Liver (tissue), 8 donors: ENCODE measurements at regions not wholly inside any gene's neighbourhood (a gene's known extent, or its start where the extent isn't known, plus 50 kb on each side); places are given as distances from the start of the nearest gene placed in this dataset.

Source experiments
- DNase-seq: peaks from one replicate; pipeline ENCODE4 v3.0.0-alpha.2; 2017; ENCODE audit warnings: low spot score
- H3K27ac ChIP-seq, 2 donors: one replicate each; pipeline ENCODE4 v1.7.0; 2013; ENCODE audit warnings: inconsistent platforms in 2 of 2, low read length in 2 of 2, control low read depth in 1 of 2, low read depth in 1 of 2, mild to moderate bottlenecking in 1 of 2
- H3K27me3 ChIP-seq, 4 donors: one replicate each; pipeline versions ENCODE4 v1.6.1 to v1.7.0; 2013; ENCODE audit warnings: low read length in 3 of 4, inconsistent platforms in 1 of 4, mild to moderate bottlenecking in 1 of 4, moderate library complexity in 1 of 4; ENCODE audit not compliant: control insufficient read depth in 4 of 4, insufficient read depth in 4 of 4
- H3K36me3 ChIP-seq, 4 donors: one replicate each; pipeline versions ENCODE4 v1.6.1 to v1.7.0; 2013; ENCODE audit warnings: low read length in 3 of 4, mild to moderate bottlenecking in 3 of 4, low read depth in 1 of 4, moderate library complexity in 1 of 4; ENCODE audit not compliant: control insufficient read depth in 4 of 4, insufficient read depth in 3 of 4
- H3K4me1 ChIP-seq, 4 donors: one replicate each; pipeline versions ENCODE4 v1.6.1 to v1.7.0; 2013; ENCODE audit warnings: low read length in 3 of 4, mild to moderate bottlenecking in 3 of 4, moderate library complexity in 1 of 4; ENCODE audit not compliant: control insufficient read depth in 4 of 4, insufficient read depth in 4 of 4
- H3K4me3 ChIP-seq, 3 donors: one replicate each; pipeline versions ENCODE4 v1.6.1 to v1.7.0; 2013; ENCODE audit warnings: low read length in 3 of 3, control low read depth in 1 of 3, low read depth in 1 of 3, mild to moderate bottlenecking in 1 of 3
- H3K9ac ChIP-seq, 2 donors: one replicate each; pipeline ENCODE4 v1.7.0; 2013; ENCODE audit warnings: low read length in 2 of 2, mild to moderate bottlenecking in 2 of 2, moderate library complexity in 2 of 2, control low read depth in 1 of 2, low read depth in 1 of 2
- H3K9me3 ChIP-seq, 4 donors: one replicate each; pipeline versions ENCODE4 v1.6.1 to v1.7.0; 2013; ENCODE audit warnings: low read length in 3 of 4; ENCODE audit not compliant: control insufficient read depth in 4 of 4
- CTCF ChIP-seq: fragments of 150-350 bp; IDR thresholded peaks from 2 replicates; pipeline ENCODE4 v1.5.1; 2017; ENCODE audit warnings: improper control_type of control experiment, low read depth, low read length; ENCODE audit not compliant: missing input control
- EGR1 ChIP-seq, 2 donors: IDR thresholded peaks; 2 replicates each; pipeline ENCODE4 v1.6.1; 2016 to 2018; ENCODE audit warnings: antibody characterized with exemption in 2 of 2, low read depth in 2 of 2
- FOXA1 ChIP-seq: IDR thresholded peaks from 2 replicates; pipeline ENCODE4 v1.6.1; 2016; ENCODE audit warnings: antibody characterized with exemption
- FOXA2 ChIP-seq: IDR thresholded peaks from 2 replicates; pipeline ENCODE4 v1.6.1; 2016; ENCODE audit warnings: antibody characterized with exemption
- GABPA ChIP-seq, 2 donors: IDR thresholded peaks in 1 of 2; conservative IDR thresholded peaks in 1 of 2; 2 replicates each; pipeline ENCODE4 v1.6.1; 2016; ENCODE audit warnings: antibody characterized with exemption in 2 of 2, mild to moderate bottlenecking in 1 of 2, moderate library complexity in 1 of 2
- HNF4A ChIP-seq, 2 donors: conservative IDR thresholded peaks; 2 replicates each; pipeline ENCODE4 v1.6.1; 2016; ENCODE audit warnings: antibody characterized with exemption in 2 of 2, mild to moderate bottlenecking in 2 of 2
- JUND ChIP-seq, 2 donors: IDR thresholded peaks; 2 replicates each; pipeline ENCODE4 v1.6.1; 2016; ENCODE audit warnings: antibody characterized with exemption in 2 of 2
- MAX ChIP-seq: IDR thresholded peaks from 2 replicates; pipeline ENCODE4 v1.6.1; 2016; ENCODE audit warnings: antibody characterized with exemption
- NR2F2 ChIP-seq: IDR thresholded peaks from 2 replicates; pipeline ENCODE4 v1.6.1; 2016; ENCODE audit warnings: antibody characterized with exemption
- RAD21 ChIP-seq, 2 donors: IDR thresholded peaks; 2 replicates each; pipeline ENCODE4 v1.6.1; 2016; ENCODE audit warnings: antibody characterized with exemption in 2 of 2, mild to moderate bottlenecking in 2 of 2
- SP1 ChIP-seq: IDR thresholded peaks from 2 replicates; pipeline ENCODE4 v1.6.1; 2018; ENCODE audit warnings: antibody characterized with exemption, mild to moderate bottlenecking
- YY1 ChIP-seq: IDR thresholded peaks from 2 replicates; pipeline ENCODE4 v1.6.1; 2016; ENCODE audit warnings: antibody characterized with exemption, mild to moderate bottlenecking
- ZBTB33 ChIP-seq: IDR thresholded peaks from 2 replicates; pipeline ENCODE4 v1.6.1; 2016; ENCODE audit warnings: antibody characterized with exemption
- WGBS: extraction: QIAGEN DNeasy Blood & Tissue Kit; methylation state at CpG from one replicate; pipeline ENCODE4 v1.1.7; 2013; 5-methylcytosine and 5-hydroxymethylcytosine counted together
- TF ChIP-seq, protein P1 (sequence below): IDR thresholded peaks from 2 replicates; pipeline ENCODE4 v1.6.1; 2016; ENCODE audit warnings: antibody characterized with exemption, mild to moderate bottlenecking
- donor health status: healthy.
- donor health status: healthy.
- donor health status: healthy.
- donor health status: healthy.
- donor health status: healthy.

DNA sequence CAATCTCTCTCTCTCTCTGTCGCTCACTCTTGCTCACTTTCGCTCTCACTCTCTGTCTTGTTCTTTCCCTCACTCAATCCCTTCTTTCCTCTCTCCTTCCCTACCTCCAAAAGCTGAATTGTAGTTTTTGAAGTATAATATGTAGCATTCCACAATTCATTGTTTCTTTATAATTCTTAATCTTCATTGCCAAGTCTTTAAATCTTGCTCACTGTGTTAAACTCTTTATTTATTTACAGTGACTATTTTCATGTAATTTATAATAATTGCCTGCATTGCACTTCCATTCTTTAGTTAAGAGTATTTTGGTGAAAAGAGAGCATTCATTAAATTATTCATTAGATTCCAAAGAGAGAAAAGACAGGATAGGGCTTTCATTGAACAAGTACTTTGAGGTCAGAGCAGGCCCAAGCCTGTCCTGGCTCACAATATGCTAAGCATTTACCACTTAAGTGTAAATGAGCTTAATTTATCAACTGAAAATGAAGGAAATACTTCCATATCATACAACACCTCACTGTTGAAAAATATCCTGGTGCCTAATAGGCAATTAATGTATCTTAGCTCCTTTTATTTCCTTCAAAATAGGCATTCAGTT is 257.4 kb upstream of the SLITRK1 start:
- Histone ChIP-seq H3K4me1 (no peaks in the 10 kb centered on the region), H3K27ac (no peak overlapping the region), H3K36me3 (no peaks in the 10 kb centered on the region), H3K9me3 (no peaks in the 10 kb centered on the region), H3K4me3 (no peak overlapping the region), H3K9ac (no peak overlapping the region), H3K27me3 (no peaks in the 10 kb centered on the region)
- TF ChIP-seq HNF4A (conservative IDR thresholded peaks at IDR 0.05) = no peak
- TF ChIP-seq YY1 = no peak
- no peak for TF ChIP-seq JUND (IDR thresholded peaks at IDR 0.05)
- no peak for TF ChIP-seq MAX
- WGBS = 81% methylated on average over 2 of the region's 2 CpGs
- DNase-seq = no peak

- Histone ChIP-seq H3K4me1 (no peaks in the 10 kb centered on the region), H3K9ac (no peak overlapping the region), H3K27ac (no peak overlapping the region), H3K36me3 (no peaks in the 10 kb centered on the region), H3K4me3 (no peak overlapping the region), H3K9me3 (no peaks in the 10 kb centered on the region), H3K27me3 (no peaks in the 10 kb centered on the region)
- no peak for TF ChIP-seq HNF4A (conservative IDR thresholded peaks at IDR 0.05)
- no peak for TF ChIP-seq EGR1 (IDR thresholded peaks at IDR 0.05; ENCODE audit: low read depth in 2 of 2)
- no peak for TF ChIP-seq YY1
- no peak for TF ChIP-seq RAD21 (IDR thresholded peaks at IDR 0.05)
- WGBS = 62% methylated on average over 2 of the region's 2 CpGs
- no peak for DNase-seq
Measured at GRCh38 chr13:84137292-84137691, 255.0 kb upstream of the SLITRK1 start.

DNA sequence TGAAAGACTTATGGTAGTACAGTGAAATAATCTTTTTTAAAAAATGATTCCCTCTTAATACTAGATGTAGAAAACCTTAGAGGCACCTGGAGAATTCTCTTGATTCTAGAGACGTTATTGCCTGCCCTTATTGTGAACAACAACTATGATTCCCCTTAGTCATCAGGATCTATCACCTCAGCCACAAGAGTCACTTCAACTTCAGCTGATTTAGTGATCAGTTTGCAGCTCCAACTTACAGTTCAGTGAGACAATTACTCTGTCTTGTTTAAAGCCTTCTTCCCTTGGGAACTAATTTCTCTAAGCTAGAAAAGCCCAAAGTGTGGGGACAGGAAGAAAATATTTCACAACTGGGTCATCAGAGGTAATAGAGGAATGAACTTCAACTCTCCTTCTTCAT is 254.3 kb upstream of the SLITRK1 start:
- 35% methylated on average over 1 of the region's 1 CpG for WGBS
- Histone ChIP-seq H3K4me3 (no peak overlapping the region), H3K27me3 (no peaks in the 10 kb centered on the region), H3K9ac (no peak overlapping the region), H3K9me3 (no peaks in the 10 kb centered on the region), H3K27ac (no peak overlapping the region), H3K36me3 (no peaks in the 10 kb centered on the region), H3K4me1 (no peaks in the 10 kb centered on the region)
- TF ChIP-seq GABPA (IDR thresholded peaks at IDR 0.05 in 1 of 2, conservative IDR thresholded peaks at IDR 0.05 in 1 of 2) (no peak), EGR1 (IDR thresholded peaks at IDR 0.05; ENCODE audit: low read depth in 2 of 2) (no peak), HNF4A (conservative IDR thresholded peaks at IDR 0.05) (no peak), ZBTB33 (no peak), FOXA2 (no peak), YY1 (no peak), SP1 (no peak), NR2F2 (no peak), FOXA1 (no peak), CTCF (no peak)
- TF ChIP-seq, protein P1, sequence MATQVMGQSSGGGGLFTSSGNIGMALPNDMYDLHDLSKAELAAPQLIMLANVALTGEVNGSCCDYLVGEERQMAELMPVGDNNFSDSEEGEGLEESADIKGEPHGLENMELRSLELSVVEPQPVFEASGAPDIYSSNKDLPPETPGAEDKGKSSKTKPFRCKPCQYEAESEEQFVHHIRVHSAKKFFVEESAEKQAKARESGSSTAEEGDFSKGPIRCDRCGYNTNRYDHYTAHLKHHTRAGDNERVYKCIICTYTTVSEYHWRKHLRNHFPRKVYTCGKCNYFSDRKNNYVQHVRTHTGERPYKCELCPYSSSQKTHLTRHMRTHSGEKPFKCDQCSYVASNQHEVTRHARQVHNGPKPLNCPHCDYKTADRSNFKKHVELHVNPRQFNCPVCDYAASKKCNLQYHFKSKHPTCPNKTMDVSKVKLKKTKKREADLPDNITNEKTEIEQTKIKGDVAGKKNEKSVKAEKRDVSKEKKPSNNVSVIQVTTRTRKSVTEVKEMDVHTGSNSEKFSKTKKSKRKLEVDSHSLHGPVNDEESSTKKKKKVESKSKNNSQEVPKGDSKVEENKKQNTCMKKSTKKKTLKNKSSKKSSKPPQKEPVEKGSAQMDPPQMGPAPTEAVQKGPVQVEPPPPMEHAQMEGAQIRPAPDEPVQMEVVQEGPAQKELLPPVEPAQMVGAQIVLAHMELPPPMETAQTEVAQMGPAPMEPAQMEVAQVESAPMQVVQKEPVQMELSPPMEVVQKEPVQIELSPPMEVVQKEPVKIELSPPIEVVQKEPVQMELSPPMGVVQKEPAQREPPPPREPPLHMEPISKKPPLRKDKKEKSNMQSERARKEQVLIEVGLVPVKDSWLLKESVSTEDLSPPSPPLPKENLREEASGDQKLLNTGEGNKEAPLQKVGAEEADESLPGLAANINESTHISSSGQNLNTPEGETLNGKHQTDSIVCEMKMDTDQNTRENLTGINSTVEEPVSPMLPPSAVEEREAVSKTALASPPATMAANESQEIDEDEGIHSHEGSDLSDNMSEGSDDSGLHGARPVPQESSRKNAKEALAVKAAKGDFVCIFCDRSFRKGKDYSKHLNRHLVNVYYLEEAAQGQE = no peak
- no peak for DNase-seq
